HG02759 (cell line): ENCODE measurements at regions not wholly inside any gene's neighbourhood (a gene's known extent, or its start where the extent isn't known, plus 50 kb on each side); places are given as distances from the start of the nearest gene placed in this dataset.
"Not testable (repeated sequence)": the region's sequence is repeated elsewhere in the genome, so short reads cannot be mapped to it uniquely, and the experiment has no call there.

ENCODE experiments used
- ATAC-seq: cut with Tn5 transposase; IDR thresholded peaks from one replicate; pipeline ENCODE4 v1.9.1; 2021; ENCODE audit warnings: mild to moderate bottlenecking, moderate library complexity; ENCODE audit not compliant: unreplicated experiment

DNA sequence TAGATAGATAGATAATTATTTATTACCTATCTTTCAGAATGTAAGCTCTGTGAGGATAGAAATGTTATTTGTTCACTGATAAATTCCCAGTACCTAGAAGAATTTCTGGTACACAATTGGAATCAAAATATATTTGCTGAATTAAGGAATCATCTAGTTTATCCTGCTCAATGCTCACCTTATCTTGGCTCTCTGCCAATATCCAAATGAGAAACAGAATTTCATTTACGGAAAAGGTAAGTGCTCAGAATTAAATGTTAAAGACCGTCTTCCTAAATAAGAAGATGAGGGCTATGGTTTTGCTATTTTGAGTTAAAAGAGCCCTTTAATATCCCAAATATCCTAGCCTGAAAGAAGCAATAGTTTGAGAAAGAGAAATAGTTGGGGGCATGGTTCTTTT is 232.1 kb upstream of the PDE4D start:
- ATAC-seq: no peak

GRCh38 chr5:60102961-60103693 is 209.6 kb upstream of the PDE4D start:
- no peak for ATAC-seq

- no peak for ATAC-seq
Measured at GRCh38 chr5:60101573-60101972, 208.0 kb upstream of the PDE4D start.

DNA sequence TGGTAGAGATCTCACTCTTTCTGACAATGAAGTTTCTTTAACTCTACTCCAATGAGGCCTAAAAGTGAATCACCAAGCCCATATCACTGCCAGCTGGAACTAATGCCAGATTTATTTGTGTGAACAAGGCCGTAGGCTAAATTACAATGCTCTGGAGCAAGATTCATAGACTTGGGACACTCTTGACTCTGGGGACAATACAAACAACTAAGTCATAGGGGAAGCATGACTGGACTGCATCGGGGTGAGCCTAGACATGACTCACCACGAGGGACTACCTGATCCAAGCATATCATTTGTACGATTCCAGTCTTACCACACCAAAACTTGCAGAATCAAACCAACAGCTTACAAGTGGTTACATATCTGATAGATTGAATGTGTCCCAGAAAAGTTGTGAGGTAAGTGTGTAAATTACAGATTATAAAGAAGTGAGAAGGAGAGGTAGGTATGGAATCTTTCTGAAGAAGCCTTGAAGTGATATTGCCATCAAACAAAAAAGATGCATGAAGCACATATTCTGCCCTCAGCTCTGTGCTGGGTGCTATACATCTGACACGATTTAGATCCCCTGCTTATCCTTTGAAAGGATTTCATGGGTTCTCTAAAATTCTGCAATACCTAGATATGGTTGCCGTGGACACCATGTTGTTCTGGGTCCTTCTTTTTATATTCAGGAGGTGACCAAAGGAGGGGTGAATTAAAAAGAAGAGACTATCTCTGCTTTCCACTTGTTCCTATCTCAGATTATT is 199.3 kb upstream of the PDE4D start:
- ATAC-seq: no peak

- ATAC-seq: no peak
Measured at GRCh38 chr5:60086583-60086982, 193.1 kb upstream of the PDE4D start.

GRCh38 chr5:60084226-60084625 is 190.7 kb upstream of the PDE4D start:
- no peak for ATAC-seq

- no peak for ATAC-seq
Measured at GRCh38 chr5:60077292-60077691, 183.8 kb upstream of the PDE4D start.

DNA sequence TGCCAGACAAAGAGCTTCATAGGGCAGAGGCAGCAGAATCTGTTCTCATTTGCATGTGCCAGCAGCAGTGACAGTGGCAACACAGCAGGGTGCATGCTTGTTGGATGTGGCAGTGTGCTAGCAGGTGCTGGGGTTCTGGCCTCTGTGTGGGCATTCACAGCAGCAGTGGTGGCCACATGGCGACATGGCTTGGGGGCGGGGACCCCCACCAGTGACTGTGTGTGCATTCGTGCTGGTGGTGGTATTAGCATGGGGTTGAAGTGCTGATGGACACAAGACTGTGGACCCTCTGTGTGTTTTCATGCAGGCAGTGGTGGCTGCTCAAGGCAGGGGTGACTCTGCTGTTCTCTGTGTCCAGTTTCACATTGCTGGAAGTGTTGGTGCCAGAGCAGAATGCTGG is 183.2 kb upstream of the PDE4D start:
- ATAC-seq: no peak

DNA sequence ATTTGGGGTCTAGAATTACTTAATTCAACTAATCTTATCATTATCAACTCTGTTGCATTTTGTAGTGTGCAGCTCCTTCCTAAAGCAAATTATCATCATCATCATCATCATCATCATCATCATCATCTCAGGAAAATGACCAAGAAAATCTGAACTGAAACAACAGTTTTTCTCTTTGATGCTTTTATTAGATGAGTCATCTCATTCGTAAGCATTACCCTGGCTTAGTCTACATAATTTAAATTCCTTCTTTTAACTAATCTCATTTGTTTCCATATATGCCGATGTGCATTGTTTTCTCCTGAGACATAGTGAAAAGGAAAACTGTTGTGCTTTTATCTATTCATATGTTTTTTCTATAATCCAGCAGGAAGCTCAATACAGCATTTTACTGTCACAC is 173.0 kb upstream of the PDE4D start:
- ATAC-seq: no peak

DNA sequence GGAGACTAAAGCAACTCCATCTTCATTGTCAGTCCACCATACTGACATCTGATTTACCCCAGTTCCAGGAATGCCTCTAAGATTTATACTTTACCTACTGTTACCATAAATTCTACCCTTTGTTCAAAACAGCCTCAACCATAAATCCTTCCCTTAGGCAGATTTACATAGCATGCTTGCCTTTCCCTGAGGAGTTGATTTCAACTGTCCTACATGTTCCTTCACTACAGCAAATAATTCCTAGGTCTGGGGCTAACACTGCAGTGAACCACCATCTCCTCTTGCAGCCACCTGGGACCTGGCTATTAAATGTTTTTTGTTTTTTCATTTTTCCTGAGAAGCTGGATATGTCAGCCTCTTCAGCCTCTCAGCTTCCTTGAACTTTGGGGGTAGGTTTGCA is 166.9 kb upstream of the PDE4D start:
- no peak for ATAC-seq

GRCh38 chr5:60056191-60056590 is 162.7 kb upstream of the PDE4D start:
- no peak for ATAC-seq

DNA sequence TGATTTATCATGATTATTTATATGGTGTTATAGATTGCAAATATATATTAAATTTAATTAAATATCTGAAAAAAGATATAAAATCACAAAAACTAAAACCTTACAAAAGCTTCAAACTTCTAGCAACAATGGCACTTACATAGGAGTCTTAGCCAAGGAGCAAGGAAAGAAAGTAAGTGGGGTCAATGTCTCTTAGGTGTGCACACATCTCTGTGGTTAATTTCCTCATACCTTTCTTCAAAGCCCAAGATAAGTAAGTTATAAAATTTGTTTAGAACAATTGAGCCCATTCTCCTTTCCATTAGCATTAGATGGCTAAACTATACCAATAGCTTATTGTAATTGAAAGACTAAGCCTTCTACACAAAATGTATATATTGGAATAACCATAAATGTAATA is 161.6 kb upstream of the PDE4D start:
- no peak for ATAC-seq

DNA sequence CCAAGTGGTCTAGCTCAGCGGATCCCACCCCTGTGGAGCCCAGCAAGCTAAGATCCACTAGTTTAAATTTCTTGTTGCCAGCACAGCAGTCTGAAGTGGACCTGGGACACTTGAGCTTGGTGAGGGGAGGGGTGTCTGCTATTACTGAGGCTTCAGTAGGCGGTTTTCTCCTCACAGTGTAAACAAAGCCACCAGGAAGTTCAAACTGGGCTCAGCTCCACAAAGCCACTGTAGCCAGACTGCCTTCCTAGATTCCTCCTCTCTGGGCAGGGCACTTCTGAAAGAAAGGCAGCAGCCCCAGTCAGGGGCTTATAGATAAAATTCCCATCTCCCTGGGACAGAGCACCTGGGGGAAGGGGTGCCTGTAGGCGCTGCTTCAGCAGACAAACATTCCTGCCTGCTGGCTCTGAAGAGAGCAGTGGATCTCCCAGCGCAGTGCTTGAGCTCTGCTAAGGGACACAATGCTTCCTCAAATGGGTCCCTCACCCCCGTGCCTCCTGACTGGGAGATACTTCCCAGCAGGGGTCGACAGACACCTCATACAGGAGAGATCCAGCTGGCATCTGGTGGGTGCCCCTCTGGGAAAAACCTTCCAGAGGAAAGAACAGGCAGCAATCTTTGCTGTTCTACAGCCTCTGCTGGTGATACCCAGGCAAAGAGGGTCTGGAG is 148.6 kb upstream of the PDE4D start:
- ATAC-seq: not testable (repeated sequence)

GRCh38 chr5:60041508-60041907 is 148.0 kb upstream of the PDE4D start:
- ATAC-seq: not testable (repeated sequence)

- ATAC-seq: no peak
Measured at GRCh38 chr5:60036192-60036938, 142.8 kb upstream of the PDE4D start.

- ATAC-seq: no peak
Measured at GRCh38 chr5:60026161-60026560, 132.6 kb upstream of the PDE4D start.

DNA sequence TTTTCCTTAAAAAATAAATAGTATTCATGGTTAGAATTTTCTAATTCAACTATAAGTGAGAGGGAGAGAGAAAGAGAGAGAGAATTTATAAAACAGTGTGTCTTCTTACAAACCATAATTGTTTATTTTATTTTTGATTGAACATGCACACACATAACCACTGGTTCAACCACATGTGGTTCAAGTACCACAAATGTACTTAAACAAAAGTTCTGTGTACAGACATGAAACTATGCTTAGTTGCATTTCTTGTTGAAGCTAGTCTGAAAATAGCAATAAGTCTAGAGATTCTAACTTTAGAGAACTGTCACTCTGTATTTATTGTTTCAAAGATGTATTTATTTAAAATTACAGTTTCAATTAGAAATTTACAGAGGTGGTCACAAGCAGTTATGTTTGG is 130.6 kb upstream of the PDE4D start:
- no peak for ATAC-seq

DNA sequence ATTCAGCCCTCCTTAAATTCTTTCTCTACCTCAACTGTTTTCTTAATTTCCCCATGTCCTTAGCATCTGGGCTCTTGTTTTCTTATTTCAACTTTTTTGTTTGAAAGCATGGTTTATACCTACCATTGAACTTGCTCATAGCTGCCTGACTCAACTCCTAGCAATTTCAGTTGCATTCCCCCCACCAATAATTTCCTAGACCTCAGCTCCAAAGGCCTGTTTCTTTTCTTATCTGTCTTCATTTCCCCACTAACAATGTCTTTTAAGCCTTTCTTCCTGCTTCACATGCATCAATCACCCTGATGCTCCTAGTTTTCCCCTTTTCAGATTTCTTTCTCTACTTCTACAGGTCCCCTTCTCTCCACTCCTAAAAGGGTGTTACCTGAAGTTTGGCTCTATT is 129.7 kb upstream of the PDE4D start:
- no peak for ATAC-seq

DNA sequence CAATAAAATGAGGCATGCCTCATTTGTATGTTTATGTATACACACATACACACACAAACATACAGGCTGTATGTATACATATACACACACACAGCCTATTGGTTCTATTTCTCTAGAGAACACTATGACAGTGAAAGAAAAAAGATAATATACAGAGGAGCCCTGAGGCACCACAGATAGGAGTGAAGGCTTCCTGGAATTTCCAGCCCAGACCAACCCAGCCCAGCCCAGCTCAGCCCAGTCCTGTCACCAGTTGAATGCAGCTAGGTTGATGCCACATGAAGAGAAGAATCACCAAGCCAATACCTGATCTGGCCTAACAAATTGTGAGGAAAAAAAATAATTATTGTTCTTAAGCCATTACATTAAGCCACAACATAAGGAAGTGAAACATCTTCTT is 126.9 kb upstream of the PDE4D start:
- no peak for ATAC-seq

DNA sequence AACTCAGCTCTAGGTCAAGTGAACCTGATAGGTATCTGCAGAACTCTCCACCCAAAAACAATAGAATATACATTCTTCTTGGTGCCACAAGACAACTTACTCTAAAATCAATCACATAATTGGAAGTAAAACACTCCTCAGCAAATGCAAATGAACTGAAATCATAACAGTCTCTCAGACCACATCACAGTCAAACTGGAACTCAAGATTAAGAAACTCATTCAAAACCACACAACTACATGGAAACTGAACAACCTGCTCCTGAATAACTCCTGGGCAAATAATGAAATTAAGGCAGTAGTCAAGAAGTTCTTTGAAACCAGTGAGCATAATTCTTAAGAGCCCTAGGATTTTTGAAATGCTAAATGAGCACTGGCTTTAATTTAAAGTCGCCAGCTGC is 125.4 kb upstream of the PDE4D start:
- ATAC-seq: not testable (repeated sequence)

- no peak for ATAC-seq
Measured at GRCh38 chr5:60018091-60018490, 124.6 kb upstream of the PDE4D start.
